RCC 7860 (cell line): ENCODE measurements at regions not wholly inside any gene's neighbourhood (a gene's known extent, or its start where the extent isn't known, plus 50 kb on each side); places are given as distances from the start of the nearest gene placed in this dataset.
"Not testable (repeated sequence)": the region's sequence is repeated elsewhere in the genome, so short reads cannot be mapped to it uniquely, and the experiment has no call there.

Experiments used
- DNase-seq: peaks from one replicate; pipeline ENCODE4 v3.0.0-alpha.2; 2015; ENCODE audit warnings: low spot score
- FAIRE-seq: peaks from 2 replicates; lab custom pipeline; 2012; peaks lifted over from hg19 to GRCh38; lab: Jason Lieb, UNC

GRCh38 chr6:167227984-167228383 lies 63.1 kb upstream of the UNC93A start:
- DNase-seq (no peak), FAIRE-seq (no peak)

- FAIRE-seq, result no peak
- DNase-seq, result no peak
These were observed 61.5 kb upstream of the UNC93A start for GRCh38 chr6:167229586-167229985.

GRCh38 chr6:167230288-167230687 lies 60.8 kb upstream of the UNC93A start:
- FAIRE-seq (no peak), DNase-seq (no peak)

GRCh38 chr6:167232356-167232755 lies 58.8 kb upstream of the UNC93A start:
- DNase-seq, result peak; percentile 60
- FAIRE-seq, result peak; percentile 73

GRCh38 chr6:167233490-167233889 lies 57.6 kb upstream of the UNC93A start:
- no peak for DNase-seq
- FAIRE-seq, result no peak

- FAIRE-seq, result not testable (repeated sequence)
These were observed 56.5 kb upstream of the UNC93A start for GRCh38 chr6:167234576-167234975.

GRCh38 chr6:167235005-167235404 lies 56.1 kb upstream of the UNC93A start:
- no peak for FAIRE-seq

More at GRCh38 chr6:167234576-167234975, 56.5 kb upstream of the UNC93A start:
- not testable (repeated sequence) for DNase-seq

GRCh38 chr6:167235421-167236238 lies 55.5 kb upstream of the UNC93A start:
- FAIRE-seq (no peak), DNase-seq (no peak)

More at GRCh38 chr6:167235005-167235404, 56.1 kb upstream of the UNC93A start:
- DNase-seq, result no peak

GRCh38 chr6:167236239-167236571 lies 54.9 kb upstream of the UNC93A start:
- no peak for DNase-seq
- FAIRE-seq, result no peak

GRCh38 chr6:167237438-167238145 lies 53.5 kb upstream of the UNC93A start:
- FAIRE-seq, result no peak

GRCh38 chr6:167238146-167238693 lies 52.9 kb upstream of the UNC93A start:
- no peak for FAIRE-seq
- no peak for DNase-seq

More at GRCh38 chr6:167237438-167238145, 53.5 kb upstream of the UNC93A start:
- DNase-seq, result no peak

GRCh38 chr6:167238694-167239467 lies 52.2 kb upstream of the UNC93A start:
- DNase-seq (no peak), FAIRE-seq (no peak)

GRCh38 chr6:167239470-167239869 lies 51.6 kb upstream of the UNC93A start:
- not testable (repeated sequence) for DNase-seq, FAIRE-seq

- FAIRE-seq (no peak), DNase-seq (no peak)
These were observed 51.0 kb upstream of the UNC93A start for GRCh38 chr6:167240034-167240541.
